HEK293 (cell line): ENCODE measurements at regions not wholly inside any gene's neighbourhood (a gene's known extent, or its start where the extent isn't known, plus 50 kb on each side); places are given as distances from the start of the nearest gene placed in this dataset.

Source experiments
- CTCF ChIP-seq: fragments of 450-650 bp; formaldehyde crosslinking; IDR thresholded peaks from 2 replicates; pipeline ENCODE4 v1.5.1; 2016; ENCODE audit warnings: missing biosample characterization, missing genetic modification characterization
- EGR2 ChIP-seq: fragments of 450-650 bp; formaldehyde crosslinking; IDR thresholded peaks from 2 replicates; pipeline ENCODE4 v1.5.1; 2016; ENCODE audit warnings: low read depth, missing biosample characterization, missing genetic modification characterization
- GLI4 ChIP-seq: fragments of 450-650 bp; formaldehyde crosslinking; IDR thresholded peaks from 2 replicates; pipeline ENCODE4 v1.5.1; 2016; ENCODE audit warnings: missing biosample characterization, missing genetic modification characterization
- MYNN ChIP-seq: fragments of 450-650 bp; formaldehyde crosslinking; IDR thresholded peaks from 2 replicates; pipeline ENCODE4 v1.5.1; 2016; ENCODE audit warnings: missing biosample characterization, missing genetic modification characterization, borderline replicate concordance
- ZBTB26 ChIP-seq: fragments of 450-650 bp; formaldehyde crosslinking; optimal IDR thresholded peaks from 2 replicates; pipeline ENCODE3; 2016; ENCODE audit warnings: missing biosample characterization, mild to moderate bottlenecking, missing genetic modification characterization
- ZBTB7A ChIP-seq: fragments of 450-650 bp; formaldehyde crosslinking; IDR thresholded peaks from 2 replicates; pipeline ENCODE4 v1.5.1; 2016; ENCODE audit warnings: low read depth, missing biosample characterization, missing genetic modification characterization
- ZNF112 ChIP-seq: fragments of 450-650 bp; formaldehyde crosslinking; IDR thresholded peaks from 2 replicates; pipeline ENCODE4 v1.5.0; 2017; ENCODE audit warnings: missing biosample characterization, missing genetic modification characterization
- ZNF140 ChIP-seq: fragments of 450-650 bp; formaldehyde crosslinking; IDR thresholded peaks from 2 replicates; pipeline ENCODE4 v1.5.1; 2016; ENCODE audit warnings: missing biosample characterization, missing genetic modification characterization
- ZNF223 ChIP-seq: fragments of 450-650 bp; formaldehyde crosslinking; IDR thresholded peaks from 2 replicates; pipeline ENCODE4 v1.5.1; 2016; ENCODE audit warnings: missing biosample characterization, missing genetic modification characterization
- ZNF274 ChIP-seq, 2 experiments: fragments of 200-500 bp in 1 of 2; fragments of 450-650 bp in 1 of 2; sonication (Bioruptor generic) in 1 of 2; formaldehyde crosslinking in 1 of 2; IDR thresholded peaks; 2 replicates each; pipeline versions ENCODE4 v1.5.1 to v1.6.1; 2014 to 2016; ENCODE audit warnings: borderline replicate concordance in 1 of 2, inconsistent platforms in 1 of 2, low read length in 1 of 2, missing biosample characterization in 1 of 2, missing genetic modification characterization in 1 of 2
- ZNF544 ChIP-seq: fragments of 450-650 bp; formaldehyde crosslinking; IDR thresholded peaks from 2 replicates; pipeline ENCODE4 v1.5.0; 2017; ENCODE audit warnings: missing biosample characterization, missing genetic modification characterization
- ZNF629 ChIP-seq: fragments of 450-650 bp; formaldehyde crosslinking; IDR thresholded peaks from 2 replicates; pipeline ENCODE4 v1.5.1; 2017; ENCODE audit warnings: missing biosample characterization, missing genetic modification characterization

GRCh38 chr21:20283836-20284235 is 714.4 kb upstream of the NCAM2 start:
- TF ChIP-seq ZNF112 (tag by site-specific recombination), result no peak
- no peak for TF ChIP-seq ZNF223 (tag by site-specific recombination)
- TF ChIP-seq ZBTB26 (tag by site-specific recombination), result no peak
- TF ChIP-seq CTCF (tag by site-specific recombination), result no peak
- TF ChIP-seq MYNN (tag by site-specific recombination), result no peak
- TF ChIP-seq GLI4 (tag by site-specific recombination), result no peak
- TF ChIP-seq ZBTB7A (tag by site-specific recombination), result no peak
- TF ChIP-seq ZNF140 (tag by site-specific recombination), result no peak
- TF ChIP-seq ZNF544 (tag by site-specific recombination), result no peak
- TF ChIP-seq ZNF274 (IDR thresholded peaks at IDR 0.05; ENCODE audit: low read length), result no peak
- TF ChIP-seq ZNF274 (tag by site-specific recombination; IDR thresholded peaks at IDR 0.05; ENCODE audit: borderline replicate concordance), result no peak
- TF ChIP-seq ZNF629 (tag by site-specific recombination), result no peak
- no peak for TF ChIP-seq EGR2 (tag by site-specific recombination)
